Breast epithelium (tissue), 4 donors: ENCODE measurements at regions not wholly inside any gene's neighbourhood (a gene's known extent, or its start where the extent isn't known, plus 50 kb on each side); places are given as distances from the start of the nearest gene placed in this dataset.
"Not testable (repeated sequence)": the region's sequence is repeated elsewhere in the genome, so short reads cannot be mapped to it uniquely, and the experiment has no call there.

ENCODE experiments used
- DNase-seq, 2 donors: peaks; one replicate each; pipeline ENCODE4 v3.0.0-alpha.2; 2019; ENCODE audit warnings: low spot score in 2 of 2
- H3K27ac ChIP-seq, 2 donors: fragments of 200-600 bp; sonication (generic) in 1 of 2; one replicate each; pipeline ENCODE4 v1.5.1; 2016 to 2019; ENCODE audit warnings: mild to moderate bottlenecking in 1 of 2
- H3K27me3 ChIP-seq, 2 donors: fragments of 200-600 bp; sonication (generic) in 1 of 2; one replicate each; pipeline versions ENCODE4 v1.5.1 to v1.6.0; 2017 to 2019; ENCODE audit warnings: control low read depth in 1 of 2, mild to moderate bottlenecking in 1 of 2
- H3K36me3 ChIP-seq: fragments of 200-600 bp; one replicate; pipeline ENCODE4 v1.5.1; 2019
- H3K4me1 ChIP-seq, 2 donors: fragments of 200-600 bp; sonication (generic); one replicate each; pipeline ENCODE4 v1.5.1; 2016 to 2019; ENCODE audit warnings: control low read depth in 1 of 2
- H3K4me3 ChIP-seq, 3 donors: fragments of 200-600 bp; sonication (generic); 1 replicate in 2 of 3; 2 replicates in 1 of 3; pipeline ENCODE4 v1.5.1; 2016 to 2019; ENCODE audit warnings: mild to moderate bottlenecking in 3 of 3, moderate library complexity in 2 of 3
- H3K9me3 ChIP-seq, 2 donors: fragments of 200-600 bp; sonication (generic) in 1 of 2; one replicate each; pipeline ENCODE4 v1.5.1; 2016 to 2019; ENCODE audit warnings: control low read depth in 1 of 2
- POLR2A ChIP-seq: fragments of 450-650 bp; IDR thresholded peaks from one replicate; pipeline ENCODE4 v1.6.1; 2016; ENCODE audit warnings: antibody characterized with exemption, mild to moderate bottlenecking, moderate library complexity
- POLR2AphosphoS5 ChIP-seq, 3 donors: sonication (generic); formaldehyde crosslinking; IDR thresholded peaks; one replicate each; pipeline ENCODE4 v1.6.1; 2017; ENCODE audit warnings: antibody characterized with exemption in 3 of 3
- intact Hi-C: fragments of 100-400 bp; cut with DNase I; formaldehyde crosslinking; loops from one replicate; pipeline ENCODE4 v1.15.1; 2023; ENCODE audit warnings: low total_unique reads
- TF ChIP-seq, protein P1 (sequence below), 3 donors: fragments of 450-650 bp; IDR thresholded peaks; one replicate each; pipeline ENCODE4 v1.5.1; 2016 to 2017; ENCODE audit warnings: antibody characterized with exemption in 3 of 3, mild to moderate bottlenecking in 3 of 3, moderate library complexity in 3 of 3

DNA sequence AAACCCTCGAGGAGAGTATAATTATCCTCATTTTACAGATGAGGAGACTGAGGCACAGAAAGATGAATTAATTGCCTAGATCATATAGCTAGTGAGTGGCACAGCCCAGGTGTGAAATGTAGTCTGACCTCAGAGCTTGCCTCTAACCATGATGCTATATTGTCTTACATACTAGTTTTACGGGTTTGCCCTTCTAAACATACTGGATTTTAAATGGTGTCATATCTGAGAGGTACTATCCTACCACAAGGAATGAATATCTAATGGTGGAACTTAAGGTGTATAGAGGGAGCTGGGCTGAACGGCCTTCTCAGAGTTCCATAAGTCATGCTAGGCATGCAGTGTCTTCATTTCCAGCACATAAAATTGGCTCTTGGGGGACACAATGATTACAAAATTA is 77.9 kb upstream of the EDEM3 start:
- no peaks in the 10 kb centered on the region for H3K36me3 ChIP-seq
- peaks cover 0 to 4% of the 10 kb centered on the region in 2 donors for H3K4me1 ChIP-seq
- no peak for DNase-seq
- TF ChIP-seq, protein P1, sequence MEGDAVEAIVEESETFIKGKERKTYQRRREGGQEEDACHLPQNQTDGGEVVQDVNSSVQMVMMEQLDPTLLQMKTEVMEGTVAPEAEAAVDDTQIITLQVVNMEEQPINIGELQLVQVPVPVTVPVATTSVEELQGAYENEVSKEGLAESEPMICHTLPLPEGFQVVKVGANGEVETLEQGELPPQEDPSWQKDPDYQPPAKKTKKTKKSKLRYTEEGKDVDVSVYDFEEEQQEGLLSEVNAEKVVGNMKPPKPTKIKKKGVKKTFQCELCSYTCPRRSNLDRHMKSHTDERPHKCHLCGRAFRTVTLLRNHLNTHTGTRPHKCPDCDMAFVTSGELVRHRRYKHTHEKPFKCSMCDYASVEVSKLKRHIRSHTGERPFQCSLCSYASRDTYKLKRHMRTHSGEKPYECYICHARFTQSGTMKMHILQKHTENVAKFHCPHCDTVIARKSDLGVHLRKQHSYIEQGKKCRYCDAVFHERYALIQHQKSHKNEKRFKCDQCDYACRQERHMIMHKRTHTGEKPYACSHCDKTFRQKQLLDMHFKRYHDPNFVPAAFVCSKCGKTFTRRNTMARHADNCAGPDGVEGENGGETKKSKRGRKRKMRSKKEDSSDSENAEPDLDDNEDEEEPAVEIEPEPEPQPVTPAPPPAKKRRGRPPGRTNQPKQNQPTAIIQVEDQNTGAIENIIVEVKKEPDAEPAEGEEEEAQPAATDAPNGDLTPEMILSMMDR (IDR thresholded peaks at IDR 0.05) = no peak
- TF ChIP-seq POLR2AphosphoS5 (IDR thresholded peaks at IDR 0.05) (no peak), POLR2A (no peak)
- no peaks in the 10 kb centered on the region for H3K27me3 ChIP-seq
- H3K4me3 ChIP-seq = no peak overlapping the region
- no peak overlapping the region for H3K27ac ChIP-seq
- intact Hi-C loops = no loop called here
- H3K9me3 ChIP-seq = no peaks in the 10 kb centered on the region

DNA sequence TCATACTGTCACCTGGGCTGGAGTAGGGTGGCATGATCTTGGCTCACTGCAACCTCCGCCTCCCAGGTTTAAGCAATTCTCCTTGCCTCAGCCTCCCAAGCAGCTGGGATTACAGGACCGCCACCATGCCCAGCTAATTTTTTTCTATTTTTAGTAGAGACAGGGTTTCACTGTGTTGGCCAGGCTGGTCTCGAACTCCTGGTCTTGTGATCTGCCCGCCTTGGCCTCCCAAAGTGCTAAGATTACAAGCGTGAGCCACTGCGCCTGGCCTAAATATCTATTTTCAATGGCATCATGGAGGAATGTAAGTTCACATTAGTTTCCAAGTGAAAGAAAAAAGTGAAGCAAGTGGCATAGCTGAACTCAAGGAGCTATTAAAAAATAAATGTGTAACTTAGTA is 74.8 kb upstream of the EDEM3 start:
- H3K27me3 ChIP-seq, H3K4me3 ChIP-seq, H3K36me3 ChIP-seq, DNase-seq, intact Hi-C loops, H3K27ac ChIP-seq, H3K9me3 ChIP-seq, H3K4me1 ChIP-seq: not testable (repeated sequence)

DNA sequence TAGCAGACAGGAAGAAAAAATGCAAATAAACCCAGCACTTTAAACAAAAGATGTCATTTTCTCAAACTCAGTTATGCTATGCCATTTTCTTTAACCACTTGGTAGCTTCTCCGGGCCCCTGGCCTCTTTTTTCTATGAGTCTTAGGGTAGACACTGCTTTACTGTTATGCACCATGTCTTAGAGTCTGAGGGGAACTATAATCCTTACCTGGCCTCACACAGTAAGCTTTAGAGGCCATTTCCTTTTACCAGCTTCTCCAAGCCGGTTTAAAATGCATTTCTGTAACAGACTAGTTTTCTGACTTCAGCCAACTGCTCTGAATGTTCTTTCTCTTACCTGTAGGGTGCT is 73.7 kb upstream of the EDEM3 start:
- H3K9me3 ChIP-seq = no peaks in the 10 kb centered on the region
- no peaks in the 10 kb centered on the region for H3K27me3 ChIP-seq
- intact Hi-C loops = no loop called here
- DNase-seq = no peak
- TF ChIP-seq POLR2AphosphoS5 (IDR thresholded peaks at IDR 0.05) (no peak), POLR2A (no peak)
- TF ChIP-seq, protein P1 (IDR thresholded peaks at IDR 0.05) = no peak
- H3K36me3 ChIP-seq = no peaks in the 10 kb centered on the region
- H3K27ac ChIP-seq = peak overlapping the region; percentile 19 to 38
- no peak overlapping the region for H3K4me3 ChIP-seq
- peaks cover 0 to 7% of the 10 kb centered on the region in 2 donors for H3K4me1 ChIP-seq

DNA sequence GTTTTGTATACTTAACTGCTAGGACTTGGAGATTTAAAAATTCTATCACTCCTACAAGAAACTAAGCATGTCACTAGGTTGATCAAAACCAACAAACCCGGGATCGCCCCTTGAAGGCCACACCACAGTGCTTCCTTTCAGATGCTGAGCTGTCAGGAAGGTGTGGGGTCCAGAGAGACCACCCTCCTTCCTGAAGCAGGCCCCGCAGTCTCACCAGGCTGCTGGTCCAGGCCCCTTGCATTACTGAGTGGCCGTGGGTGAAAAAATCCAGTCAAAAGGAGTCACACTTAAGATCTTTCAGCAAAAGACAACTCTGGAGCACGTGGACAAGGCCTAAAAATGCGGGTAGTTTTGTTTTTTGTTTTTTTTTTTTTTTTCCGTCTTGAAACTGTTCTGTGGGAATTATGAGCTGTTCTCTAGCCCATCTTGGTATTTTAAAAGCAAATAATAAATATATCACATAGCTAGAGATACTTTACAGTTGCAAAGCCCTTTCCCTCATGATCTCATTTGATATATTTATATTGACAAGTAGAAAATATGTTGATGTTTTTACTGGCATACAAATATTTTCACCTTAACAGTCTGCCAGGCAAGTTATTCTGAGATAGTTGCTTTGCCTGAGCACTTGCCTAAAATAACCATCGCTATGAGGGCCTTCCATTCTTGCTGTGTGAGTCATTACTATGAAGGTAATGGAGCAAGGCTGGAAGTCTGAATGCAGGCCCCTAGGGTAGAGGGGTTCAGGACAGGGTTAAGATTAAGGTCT is 73.1 kb upstream of the EDEM3 start:
- H3K36me3 ChIP-seq = no peaks in the 10 kb centered on the region
- peaks cover 0 to 7% of the 10 kb centered on the region in 2 donors for H3K4me1 ChIP-seq
- no peaks in the 10 kb centered on the region for H3K27me3 ChIP-seq
- H3K27ac ChIP-seq = peak overlapping the region; percentile 43 to 67
- H3K4me3 ChIP-seq = no peak overlapping the region
- TF ChIP-seq POLR2AphosphoS5 (IDR thresholded peaks at IDR 0.05) = no peak
- TF ChIP-seq, protein P1 (IDR thresholded peaks at IDR 0.05) = no peak
- TF ChIP-seq POLR2A = no peak
- intact Hi-C loops = no loop called here
- no peak for DNase-seq
- no peaks in the 10 kb centered on the region for H3K9me3 ChIP-seq

DNA sequence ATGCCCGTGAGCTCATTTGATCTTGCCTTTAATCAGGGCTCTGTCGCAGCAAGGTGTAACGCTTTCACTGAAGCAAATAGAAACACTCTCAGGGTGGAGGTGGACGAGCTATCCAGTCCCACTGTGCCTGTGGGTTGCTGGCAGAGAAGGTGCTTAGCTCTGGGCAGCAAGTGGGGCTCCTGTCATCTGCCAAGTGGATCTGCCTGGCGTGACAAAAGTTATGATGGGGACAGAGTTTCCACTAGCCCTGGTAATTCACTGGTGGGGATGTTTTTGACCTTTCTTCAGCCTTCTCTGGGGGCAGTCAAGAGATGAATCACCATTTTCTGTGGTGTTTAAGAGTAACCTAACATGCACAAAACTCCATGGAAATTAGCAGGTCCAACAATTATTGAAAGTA is 71.3 kb upstream of the EDEM3 start:
- Histone ChIP-seq H3K4me1 (peaks cover 0 to 7% of the 10 kb centered on the region in 2 donors), H3K9me3 (no peaks in the 10 kb centered on the region), H3K4me3 (no peak overlapping the region), H3K27ac (no peak overlapping the region), H3K27me3 (no peaks in the 10 kb centered on the region), H3K36me3 (no peaks in the 10 kb centered on the region)
- no peak for DNase-seq
- intact Hi-C loops = no loop called here
- no peak for TF ChIP-seq POLR2AphosphoS5 (IDR thresholded peaks at IDR 0.05)
- TF ChIP-seq, protein P1 (IDR thresholded peaks at IDR 0.05) = no peak
- TF ChIP-seq POLR2A = no peak

DNA sequence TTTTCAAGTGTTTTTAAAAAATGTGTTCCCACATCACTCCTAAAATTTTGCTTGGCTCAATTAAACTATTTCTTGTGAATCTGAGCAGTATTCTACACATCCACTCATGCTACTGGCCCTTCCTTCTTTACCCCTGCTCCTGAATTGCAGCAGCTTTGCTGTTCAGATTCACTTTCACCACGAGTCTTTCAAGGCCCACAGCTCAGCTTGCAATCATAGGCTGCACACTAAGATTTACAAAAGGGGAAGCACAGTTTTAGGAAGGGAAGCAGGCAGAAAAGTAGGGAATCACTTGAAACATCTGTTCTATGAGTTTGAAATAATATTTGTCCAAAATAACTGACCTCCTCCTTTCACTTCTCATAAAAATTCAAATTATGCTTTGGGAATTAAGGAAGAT is 70.9 kb upstream of the EDEM3 start:
- DNase-seq = no peak
- H3K9me3 ChIP-seq = no peaks in the 10 kb centered on the region
- no peaks in the 10 kb centered on the region for H3K36me3 ChIP-seq
- H3K4me3 ChIP-seq = no peak overlapping the region
- peaks cover 0 to 7% of the 10 kb centered on the region in 2 donors for H3K4me1 ChIP-seq
- TF ChIP-seq, protein P1 (IDR thresholded peaks at IDR 0.05) = no peak
- TF ChIP-seq POLR2A (no peak), POLR2AphosphoS5 (IDR thresholded peaks at IDR 0.05) (no peak)
- intact Hi-C loops = no loop called here
- no peak overlapping the region for H3K27ac ChIP-seq
- no peaks in the 10 kb centered on the region for H3K27me3 ChIP-seq
